ENCODE measurements at regions not wholly inside any gene's neighbourhood (a gene's known extent, or its start where the extent isn't known, plus 50 kb on each side); places are given as distances from the start of the nearest gene placed in this dataset.

DNA sequence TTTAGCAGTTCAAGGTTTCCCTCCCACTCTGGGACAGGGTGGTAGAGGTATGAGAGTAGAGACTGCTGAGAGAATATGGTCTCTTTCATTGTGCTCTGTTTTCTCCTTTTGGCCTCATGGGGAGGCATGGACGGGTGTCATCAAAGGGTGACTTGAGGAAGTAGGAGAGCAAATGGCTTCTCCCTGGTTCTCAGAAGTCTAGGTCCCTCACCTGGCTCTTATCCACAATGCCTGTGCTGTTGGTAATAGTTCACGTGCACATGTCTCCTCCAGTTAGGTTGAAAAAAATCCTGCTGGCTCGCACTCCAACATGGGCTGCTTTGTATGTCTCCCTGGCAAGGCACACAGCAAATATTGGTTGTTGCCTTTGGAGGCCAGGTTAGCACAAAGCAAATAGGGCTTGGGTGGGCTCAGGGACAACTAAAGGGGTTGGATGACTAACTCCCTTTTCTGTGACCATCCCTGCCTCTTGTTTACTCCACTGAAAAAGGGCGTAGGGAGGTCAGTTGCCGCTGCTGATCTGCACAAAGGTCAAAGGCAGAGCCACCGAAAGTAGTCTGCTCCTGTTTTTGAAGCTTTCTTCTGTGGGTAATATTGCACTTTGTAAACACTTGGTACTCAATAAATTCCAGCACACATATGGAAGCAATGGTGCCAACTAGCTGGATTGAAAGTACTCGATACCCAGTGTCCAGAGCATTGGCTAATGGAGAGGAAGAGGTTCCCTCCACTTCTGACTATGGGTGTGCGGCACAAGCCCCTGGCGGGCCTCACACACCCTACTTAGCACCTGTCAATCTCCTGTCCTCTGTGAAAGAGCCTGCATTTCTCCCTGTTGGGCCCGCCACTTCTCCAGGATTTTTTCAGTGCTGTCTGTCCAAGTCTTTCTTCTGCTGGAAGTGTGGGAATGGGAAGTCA is 121.8 kb downstream of the SLC38A6 start:
- DNase-seq (ENCODE audit: low spot score in 2 of 2) (peak in 1 of 2 donors; percentile 47), ATAC-seq (no peak)
- H3K36me3 Mint-ChIP-seq, result no peaks in the 10 kb centered on the region
- H3K4me3 Mint-ChIP-seq, result peak overlapping the region; percentile 41
- peaks cover 28% of the 10 kb centered on the region for H3K4me1 Mint-ChIP-seq
- no peaks in the 10 kb centered on the region for H3K9me3 Mint-ChIP-seq
- peak overlapping the region; percentile 86 for H3K27ac Mint-ChIP-seq

Data from stimulated activated effector memory CD8-positive, alpha-beta T cell treated with anti-CD3 and anti-CD28 coated beads, Interleukin-12 subunit alpha, Interleukin-12 subunit beta, amount 100 ng/mL, for 72 hours (primary cell).